ENCODE measurements at regions not wholly inside any gene's neighbourhood (a gene's known extent, or its start where the extent isn't known, plus 50 kb on each side); places are given as distances from the start of the nearest gene placed in this dataset.

DNA sequence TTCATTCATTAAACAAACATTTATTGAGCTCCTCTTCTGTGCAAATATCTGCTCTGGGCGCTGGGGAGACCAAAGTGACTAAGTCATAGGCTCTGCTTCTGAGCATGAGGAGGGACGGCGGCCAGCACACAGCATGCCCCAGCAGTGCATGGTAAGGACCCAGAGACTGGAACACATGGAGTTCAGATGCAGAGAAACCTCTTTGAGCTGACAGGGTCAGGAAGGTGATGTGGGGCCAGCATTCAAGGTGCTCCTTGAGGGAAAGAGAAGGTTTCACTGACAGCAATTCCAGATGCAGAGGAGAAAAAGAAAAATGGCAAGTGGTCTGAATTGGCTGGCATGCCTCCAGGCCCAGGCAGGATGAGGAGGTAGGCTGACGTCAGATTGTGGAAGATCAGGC lies 234.5 kb downstream of the UACA start:
- no peak for DNase-seq
- H3K27ac Mint-ChIP-seq = peak overlapping the region; percentile 67
- H3K9me3 Mint-ChIP-seq = peaks cover 4% of the 10 kb centered on the region
- peaks cover 59% of the 10 kb centered on the region for H3K4me1 Mint-ChIP-seq
- peaks cover 2% of the 10 kb centered on the region for H3K36me3 Mint-ChIP-seq (ENCODE audit: low read depth)
- no peak for ATAC-seq
- H3K4me3 Mint-ChIP-seq = peak overlapping the region; percentile 71
- no peaks in the 10 kb centered on the region for H3K27me3 Mint-ChIP-seq

GRCh38 chr15:70528270-70528706 lies 235.1 kb downstream of the UACA start:
- DNase-seq (peak; percentile 53), ATAC-seq (peak; percentile 95)
- H3K27me3 Mint-ChIP-seq = no peaks in the 10 kb centered on the region
- H3K4me3 Mint-ChIP-seq = peak overlapping the region; percentile 71
- H3K9me3 Mint-ChIP-seq = peaks cover 4% of the 10 kb centered on the region
- H3K36me3 Mint-ChIP-seq (ENCODE audit: low read depth) = peaks cover 2% of the 10 kb centered on the region
- peaks cover 55% of the 10 kb centered on the region for H3K4me1 Mint-ChIP-seq
- peak overlapping the region; percentile 67 for H3K27ac Mint-ChIP-seq

DNA sequence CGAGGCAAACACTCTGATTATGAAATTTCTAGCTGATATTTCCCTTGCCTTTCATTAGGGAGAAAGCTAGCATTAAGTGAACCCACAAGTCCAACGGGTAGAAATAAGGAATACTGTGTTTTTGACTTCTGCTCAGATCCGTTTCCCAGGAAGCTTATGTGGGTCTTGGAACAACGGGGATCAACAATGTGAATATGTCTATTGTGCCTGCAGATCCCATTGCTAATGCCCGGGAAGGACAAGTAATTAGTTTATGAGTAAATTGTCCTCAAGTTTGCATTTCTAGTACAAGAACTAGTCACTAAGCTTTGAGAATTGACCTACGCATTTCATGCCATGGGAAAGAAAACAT lies 236.4 kb downstream of the UACA start:
- peaks cover 4% of the 10 kb centered on the region for H3K9me3 Mint-ChIP-seq
- H3K4me1 Mint-ChIP-seq = peaks cover 52% of the 10 kb centered on the region
- H3K27ac Mint-ChIP-seq = no peak overlapping the region

DNA sequence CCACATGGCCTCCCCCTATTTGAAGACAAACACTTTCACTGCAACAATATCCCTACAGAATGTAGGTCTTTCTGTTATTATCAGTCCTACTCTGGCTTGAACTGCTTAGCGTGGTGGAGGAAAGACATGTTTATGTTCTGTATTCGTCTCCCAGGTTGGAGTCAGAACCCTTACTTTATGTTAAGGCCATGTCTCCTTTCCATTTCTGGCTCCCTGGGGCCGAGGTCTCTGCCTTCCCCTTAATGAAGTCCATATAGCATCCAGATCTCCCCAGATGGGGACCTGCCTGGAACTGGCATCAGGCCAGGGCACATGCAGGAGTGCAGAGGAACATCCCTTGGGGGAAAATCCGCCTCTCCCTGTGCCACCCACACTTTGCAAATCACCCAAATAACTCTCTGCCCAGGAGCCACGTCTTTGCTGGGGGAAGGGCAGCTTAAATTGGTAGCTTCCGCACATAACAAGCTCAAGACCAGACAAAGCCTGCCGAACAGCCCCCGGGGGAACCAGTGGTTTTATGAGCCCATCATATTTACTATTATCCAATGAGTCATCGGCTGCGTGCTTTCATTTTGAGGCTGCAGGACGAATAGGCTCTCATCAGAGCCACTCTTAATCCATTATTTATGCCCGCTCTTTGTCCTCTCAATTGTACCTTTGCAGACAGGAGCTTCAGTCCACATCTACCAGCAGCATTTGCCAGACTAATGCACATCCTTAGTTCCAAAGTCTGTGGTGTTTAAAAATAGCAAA lies 237.0 kb downstream of the UACA start:
- Mint-ChIP-seq H3K36me3 (ENCODE audit: low read depth) (peaks cover 2% of the 10 kb centered on the region), H3K27me3 (no peaks in the 10 kb centered on the region), H3K27ac (no peak overlapping the region), H3K4me3 (no peak overlapping the region), H3K9me3 (peaks cover 4% of the 10 kb centered on the region), H3K4me1 (peaks cover 52% of the 10 kb centered on the region)
- DNase-seq = no peak
- peak; percentile 45 for ATAC-seq

More for the DNA sequence above, 236.4 kb downstream of the UACA start:
- no peak for DNase-seq
- Mint-ChIP-seq H3K36me3 (ENCODE audit: low read depth) (peaks cover 2% of the 10 kb centered on the region), H3K27me3 (no peaks in the 10 kb centered on the region), H3K4me3 (no peak overlapping the region)
- no peak for ATAC-seq

- peaks cover 4% of the 10 kb centered on the region for H3K9me3 Mint-ChIP-seq
- H3K36me3 Mint-ChIP-seq (ENCODE audit: low read depth) = peaks cover 2% of the 10 kb centered on the region
- peaks cover 50% of the 10 kb centered on the region for H3K4me1 Mint-ChIP-seq
- H3K27me3 Mint-ChIP-seq = no peaks in the 10 kb centered on the region
- H3K4me3 Mint-ChIP-seq = no peak overlapping the region
- ATAC-seq (no peak), DNase-seq (no peak)
- H3K27ac Mint-ChIP-seq = no peak overlapping the region
These were observed 237.8 kb downstream of the UACA start for GRCh38 chr15:70525551-70525950.

- H3K4me3 Mint-ChIP-seq = no peak overlapping the region
These were observed 238.9 kb downstream of the UACA start for GRCh38 chr15:70524470-70524869.

GRCh38 chr15:70523616-70524015 lies 239.7 kb downstream of the UACA start:
- no peak overlapping the region for H3K27ac Mint-ChIP-seq
- H3K36me3 Mint-ChIP-seq (ENCODE audit: low read depth) = peaks cover 2% of the 10 kb centered on the region
- no peak overlapping the region for H3K4me3 Mint-ChIP-seq
- no peak for ATAC-seq
- H3K4me1 Mint-ChIP-seq = peaks cover 32% of the 10 kb centered on the region
- H3K9me3 Mint-ChIP-seq = peaks cover 4% of the 10 kb centered on the region
- H3K27me3 Mint-ChIP-seq = peaks cover 3% of the 10 kb centered on the region
- DNase-seq = no peak

More at GRCh38 chr15:70524470-70524869, 238.9 kb downstream of the UACA start:
- H3K9me3 Mint-ChIP-seq = peaks cover 4% of the 10 kb centered on the region
- peaks cover 3% of the 10 kb centered on the region for H3K27me3 Mint-ChIP-seq
- DNase-seq (no peak), ATAC-seq (no peak)
- H3K36me3 Mint-ChIP-seq (ENCODE audit: low read depth) = peaks cover 2% of the 10 kb centered on the region
- H3K27ac Mint-ChIP-seq = no peak overlapping the region
- H3K4me1 Mint-ChIP-seq = peaks cover 41% of the 10 kb centered on the region

- Mint-ChIP-seq H3K9me3 (peaks cover 3% of the 10 kb centered on the region), H3K4me3 (no peak overlapping the region), H3K4me1 (peaks cover 28% of the 10 kb centered on the region), H3K27ac (no peak overlapping the region), H3K36me3 (ENCODE audit: low read depth) (peaks cover 2% of the 10 kb centered on the region), H3K27me3 (peaks cover 3% of the 10 kb centered on the region)
- DNase-seq (no peak), ATAC-seq (no peak)
These were observed 240.2 kb downstream of the UACA start for GRCh38 chr15:70523192-70523591.

GRCh38 chr15:70522323-70522966 lies 240.9 kb downstream of the UACA start:
- H3K4me3 Mint-ChIP-seq = no peak overlapping the region
- H3K36me3 Mint-ChIP-seq (ENCODE audit: low read depth) = no peaks in the 10 kb centered on the region
- H3K4me1 Mint-ChIP-seq = peaks cover 21% of the 10 kb centered on the region
- DNase-seq (no peak), ATAC-seq (no peak)
- H3K27me3 Mint-ChIP-seq = peaks cover 3% of the 10 kb centered on the region
- H3K9me3 Mint-ChIP-seq = no peaks in the 10 kb centered on the region
- H3K27ac Mint-ChIP-seq = no peak overlapping the region

- Mint-ChIP-seq H3K4me3 (no peak overlapping the region), H3K27ac (no peak overlapping the region), H3K36me3 (ENCODE audit: low read depth) (no peaks in the 10 kb centered on the region), H3K4me1 (peaks cover 14% of the 10 kb centered on the region), H3K27me3 (peaks cover 3% of the 10 kb centered on the region), H3K9me3 (no peaks in the 10 kb centered on the region)
- ATAC-seq = no peak
- DNase-seq = no peak
These were observed 241.6 kb downstream of the UACA start for GRCh38 chr15:70521576-70522322.

DNA sequence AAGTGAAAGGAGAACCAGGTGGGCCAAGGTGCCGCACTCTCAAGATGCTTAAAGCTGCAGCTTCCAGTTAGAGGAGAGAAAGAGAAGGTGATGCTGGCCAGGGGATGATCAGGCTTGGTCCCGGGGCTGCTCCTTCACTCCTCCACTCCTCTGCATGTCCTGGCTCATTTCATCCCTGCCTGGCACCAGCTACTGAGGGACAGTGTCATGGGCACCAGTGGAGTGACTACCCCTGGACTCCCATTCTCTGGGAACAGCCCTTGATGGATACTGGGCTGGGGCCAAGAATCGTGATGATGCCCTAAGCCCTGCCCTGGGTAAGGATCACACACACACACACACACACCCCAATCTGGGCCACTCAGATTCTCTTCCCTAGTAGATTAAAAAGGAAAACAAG lies 243.7 kb downstream of the UACA start:
- DNase-seq = no peak
- Mint-ChIP-seq H3K36me3 (ENCODE audit: low read depth) (no peaks in the 10 kb centered on the region), H3K4me3 (no peak overlapping the region), H3K4me1 (no peaks in the 10 kb centered on the region), H3K9me3 (no peaks in the 10 kb centered on the region), H3K27me3 (peaks cover 6% of the 10 kb centered on the region), H3K27ac (no peak overlapping the region)
- ATAC-seq = no peak

GRCh38 chr15:70519004-70519365 lies 244.4 kb downstream of the UACA start:
- H3K36me3 Mint-ChIP-seq (ENCODE audit: low read depth) = no peaks in the 10 kb centered on the region
- H3K9me3 Mint-ChIP-seq = no peaks in the 10 kb centered on the region
- H3K27me3 Mint-ChIP-seq = peaks cover 6% of the 10 kb centered on the region
- no peak overlapping the region for H3K27ac Mint-ChIP-seq
- no peaks in the 10 kb centered on the region for H3K4me1 Mint-ChIP-seq
- ATAC-seq (no peak), DNase-seq (no peak)
- H3K4me3 Mint-ChIP-seq = no peak overlapping the region

DNA sequence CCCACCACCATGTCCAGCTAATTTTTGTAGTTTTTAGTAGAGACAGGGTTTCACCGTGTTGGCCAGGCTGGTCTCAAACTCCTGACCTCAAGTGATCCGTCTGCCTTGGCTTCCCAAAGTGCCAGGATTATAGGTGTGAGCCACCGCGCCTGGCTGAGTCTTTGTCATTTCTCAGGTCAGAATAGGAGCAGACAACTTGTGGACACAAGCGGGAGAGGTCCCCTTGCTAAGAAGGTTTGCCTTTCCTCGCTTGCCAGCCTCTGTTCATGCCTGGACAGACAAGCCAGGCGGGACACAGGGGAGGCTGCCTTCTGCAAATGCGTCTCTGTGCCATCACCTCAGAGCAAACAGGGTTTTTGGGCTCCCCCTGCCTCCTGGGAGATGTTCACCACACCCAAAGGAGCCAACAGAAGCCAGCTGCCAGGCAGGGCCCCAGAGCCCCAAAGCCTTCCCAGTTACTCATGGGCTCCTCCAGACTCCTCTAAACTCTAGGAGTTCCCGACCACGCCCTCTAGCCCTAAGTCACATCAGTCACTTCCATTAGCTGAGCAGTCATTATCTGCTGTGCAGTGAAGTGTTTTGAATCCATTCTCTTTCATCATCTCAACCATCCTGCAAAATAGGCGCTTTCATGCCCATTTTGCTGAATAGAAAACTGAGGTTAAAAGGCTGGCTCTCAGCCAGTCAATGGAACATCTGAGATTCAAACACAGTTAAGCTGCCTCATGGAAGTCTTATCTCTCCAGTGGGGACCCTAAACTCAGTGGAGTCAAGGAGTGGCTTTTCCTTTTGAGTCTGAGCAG lies 245.0 kb downstream of the UACA start:
- peaks cover 6% of the 10 kb centered on the region for H3K27me3 Mint-ChIP-seq
- no peak for ATAC-seq

GRCh38 chr15:70517194-70517590 lies 246.2 kb downstream of the UACA start:
- Mint-ChIP-seq H3K27me3 (peaks cover 6% of the 10 kb centered on the region), H3K27ac (no peak overlapping the region), H3K4me1 (peaks cover 2% of the 10 kb centered on the region), H3K36me3 (ENCODE audit: low read depth) (no peaks in the 10 kb centered on the region), H3K9me3 (peaks cover 4% of the 10 kb centered on the region), H3K4me3 (no peak overlapping the region)
- ATAC-seq = no peak
- no peak for DNase-seq

More for the DNA sequence above, 245.0 kb downstream of the UACA start:
- Mint-ChIP-seq H3K9me3 (no peaks in the 10 kb centered on the region), H3K4me1 (no peaks in the 10 kb centered on the region), H3K36me3 (ENCODE audit: low read depth) (no peaks in the 10 kb centered on the region), H3K27ac (no peak overlapping the region), H3K4me3 (no peak overlapping the region)
- no peak for DNase-seq

Data from activated naive CD8-positive, alpha-beta T cell treated with anti-CD3 and anti-CD28 coated beads, Interleukin-2, amount 50 U/mL, for 24 hours (primary cell).